BLaER1 (cell line): ENCODE measurements at regions not wholly inside any gene's neighbourhood (a gene's known extent, or its start where the extent isn't known, plus 50 kb on each side); places are given as distances from the start of the nearest gene placed in this dataset.
"Not testable (repeated sequence)": the region's sequence is repeated elsewhere in the genome, so short reads cannot be mapped to it uniquely, and the experiment has no call there.

Experiments
- H3K27ac ChIP-seq: shearing (Covaris generic); formaldehyde crosslinking; 2 replicates; pipeline ENCODE4 v1.8.1; 2022
- H3K27me3 ChIP-seq: shearing (Covaris generic); formaldehyde crosslinking; 2 replicates; pipeline ENCODE4 v1.8.1; 2022
- H3K36me3 ChIP-seq: shearing (Covaris generic); formaldehyde crosslinking; 2 replicates; pipeline ENCODE4 v1.8.1; 2022
- H3K4me1 ChIP-seq: shearing (Covaris generic); formaldehyde crosslinking; 2 replicates; pipeline ENCODE4 v1.8.1; 2022
- H3K4me2 ChIP-seq: shearing (Covaris generic); formaldehyde crosslinking; 2 replicates; pipeline ENCODE4 v1.8.1; 2022
- H3K4me3 ChIP-seq: shearing (Covaris generic); formaldehyde crosslinking; 2 replicates; pipeline ENCODE4 v1.8.1; 2022
- H3K9ac ChIP-seq: shearing (Covaris generic); formaldehyde crosslinking; 2 replicates; pipeline ENCODE4 v1.8.1; 2022
- H3K9me3 ChIP-seq: shearing (Covaris generic); formaldehyde crosslinking; 2 replicates; pipeline ENCODE4 v1.8.1; 2022
- H4K20me1 ChIP-seq: shearing (Covaris generic); formaldehyde crosslinking; 2 replicates; pipeline ENCODE4 v1.8.1; 2022
- Cebpa-rat ChIP-seq: shearing (Covaris generic); IDR thresholded peaks from 2 replicates; pipeline ENCODE4 v1.8.1; 2022

DNA sequence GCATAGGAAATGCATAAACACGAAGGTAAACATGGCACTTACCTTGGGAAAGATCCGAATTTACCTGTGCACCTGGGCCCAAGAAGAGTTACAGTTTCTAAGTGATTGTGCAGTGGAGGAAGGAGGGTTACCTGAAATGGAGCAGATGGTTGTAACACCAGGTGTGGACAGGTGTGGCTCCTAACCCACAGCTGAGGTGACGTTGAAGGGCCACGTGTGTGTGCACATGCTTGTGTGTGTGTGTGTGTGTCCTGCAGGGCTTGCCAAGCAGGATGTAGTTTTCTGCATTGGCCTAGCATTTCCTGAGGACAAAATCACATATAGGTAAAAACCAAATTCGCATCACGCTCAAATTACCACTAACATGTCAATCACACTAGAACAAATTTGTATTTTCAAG lies 240.8 kb downstream of the ANKRD60 start:
- H3K4me1 ChIP-seq: peaks cover 39% of the 10 kb centered on the region
- no peak for TF ChIP-seq Cebpa-rat
- H3K36me3 ChIP-seq: no peaks in the 10 kb centered on the region
- no peaks in the 10 kb centered on the region for H4K20me1 ChIP-seq
- H3K27me3 ChIP-seq: no peaks in the 10 kb centered on the region
- no peak overlapping the region for H3K27ac ChIP-seq
- no peaks in the 10 kb centered on the region for H3K9me3 ChIP-seq
- no peak overlapping the region for H3K4me3 ChIP-seq
- H3K4me2 ChIP-seq: no peak overlapping the region
- no peak overlapping the region for H3K9ac ChIP-seq

DNA sequence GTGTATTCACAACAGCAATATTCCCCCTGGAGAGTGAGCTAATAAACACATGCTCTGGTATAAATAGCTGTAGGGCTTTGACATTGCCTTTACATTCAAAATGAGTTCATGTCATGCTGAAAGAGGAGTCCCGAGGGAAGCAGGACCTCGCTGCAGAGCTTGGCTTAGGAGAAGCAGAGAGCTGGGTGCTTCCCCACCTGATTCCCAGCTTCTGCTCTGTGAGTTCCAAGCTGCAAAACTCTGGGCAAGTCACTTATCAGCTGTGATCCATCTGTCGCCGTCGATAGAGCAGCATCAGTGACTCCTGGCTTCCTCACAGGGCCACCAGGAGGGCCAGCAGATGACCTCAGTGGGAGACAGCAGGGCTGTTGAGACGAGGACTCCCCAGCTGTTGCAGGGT lies 241.8 kb downstream of the ANKRD60 start:
- Histone ChIP-seq H3K27me3 (no peaks in the 10 kb centered on the region), H4K20me1 (no peaks in the 10 kb centered on the region)

DNA sequence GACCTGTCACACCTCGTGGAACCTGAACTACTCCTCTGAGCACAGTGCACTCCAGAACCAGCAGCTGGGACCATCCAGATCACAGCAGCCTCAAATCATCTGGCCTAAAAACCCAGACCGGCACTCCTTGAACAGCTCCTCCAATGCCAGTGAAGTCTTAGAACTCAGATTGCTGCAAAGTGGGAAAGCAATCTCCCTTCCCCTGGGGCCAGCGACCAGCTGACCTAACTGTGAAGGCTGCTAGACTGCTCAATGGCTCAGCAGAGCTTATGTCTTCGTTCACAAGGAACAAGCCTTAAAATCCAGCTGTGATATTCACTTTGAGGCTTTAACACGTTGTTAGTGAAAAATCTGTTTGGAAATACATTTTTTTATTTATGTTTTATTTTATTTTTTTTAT lies 243.2 kb downstream of the ANKRD60 start:
- no peak for TF ChIP-seq Cebpa-rat
- Histone ChIP-seq H3K27me3 (no peaks in the 10 kb centered on the region), H3K36me3 (no peaks in the 10 kb centered on the region), H3K9me3 (no peaks in the 10 kb centered on the region), H3K4me1 (peaks cover 38% of the 10 kb centered on the region), H4K20me1 (no peaks in the 10 kb centered on the region), H3K9ac (no peak overlapping the region), H3K4me3 (no peak overlapping the region), H3K27ac (no peak overlapping the region), H3K4me2 (peak overlapping the region; percentile 23)

More for the DNA sequence above, 241.8 kb downstream of the ANKRD60 start:
- no peak for TF ChIP-seq Cebpa-rat
- no peaks in the 10 kb centered on the region for H3K9me3 ChIP-seq
- no peak overlapping the region for H3K9ac ChIP-seq
- H3K4me2 ChIP-seq: peak overlapping the region; percentile 61
- no peaks in the 10 kb centered on the region for H3K36me3 ChIP-seq
- no peak overlapping the region for H3K27ac ChIP-seq
- H3K4me1 ChIP-seq: peaks cover 39% of the 10 kb centered on the region
- no peak overlapping the region for H3K4me3 ChIP-seq

DNA sequence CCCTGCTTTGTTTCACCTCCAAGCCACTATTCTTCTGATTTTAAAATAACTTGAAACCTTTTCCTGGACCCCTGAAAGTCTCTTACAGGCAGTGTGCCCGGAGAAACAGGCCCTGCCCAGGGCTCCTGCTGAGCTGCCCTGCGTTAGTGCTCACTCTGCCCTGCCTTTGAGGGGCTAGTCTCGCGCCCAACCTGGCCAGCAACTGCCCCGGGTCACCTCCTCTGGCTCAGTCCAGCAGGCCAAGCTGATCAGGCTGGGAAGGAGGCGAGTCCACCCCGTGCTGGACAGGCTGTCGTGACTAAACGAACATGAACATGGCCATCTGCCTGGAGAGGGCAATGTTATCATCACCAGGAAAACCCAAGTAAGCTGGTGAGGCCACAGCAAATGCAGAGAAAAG lies 245.4 kb downstream of the ANKRD60 start:
- peaks cover 37% of the 10 kb centered on the region for H3K4me1 ChIP-seq
- H3K27ac ChIP-seq: no peak overlapping the region
- no peaks in the 10 kb centered on the region for H4K20me1 ChIP-seq
- no peak overlapping the region for H3K4me3 ChIP-seq
- H3K36me3 ChIP-seq: no peaks in the 10 kb centered on the region
- TF ChIP-seq Cebpa-rat: no peak
- H3K27me3 ChIP-seq: no peaks in the 10 kb centered on the region
- no peak overlapping the region for H3K4me2 ChIP-seq
- no peak overlapping the region for H3K9ac ChIP-seq
- no peaks in the 10 kb centered on the region for H3K9me3 ChIP-seq

DNA sequence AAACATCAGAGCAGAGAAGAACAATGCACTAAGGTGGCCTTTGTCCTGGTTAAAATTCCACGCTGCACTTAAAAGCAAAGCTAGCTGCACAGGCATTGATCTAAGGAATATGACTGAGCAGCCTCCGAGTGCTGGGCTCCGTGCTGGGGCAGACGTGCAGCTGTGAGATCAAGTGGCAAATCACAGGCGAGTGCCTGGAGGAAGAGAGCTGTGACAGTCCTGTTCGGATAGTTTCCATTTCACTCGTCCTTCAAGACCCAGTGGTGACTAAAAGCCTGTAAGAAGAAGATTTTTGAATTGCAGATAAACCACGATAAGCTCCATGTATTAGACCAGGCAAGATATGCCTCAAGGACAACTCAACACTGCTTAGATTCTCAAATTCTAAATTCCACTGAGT lies 247.9 kb downstream of the ANKRD60 start:
- TF ChIP-seq Cebpa-rat: no peak
- Histone ChIP-seq H3K9me3 (no peaks in the 10 kb centered on the region), H3K4me3 (no peak overlapping the region), H3K27me3 (no peaks in the 10 kb centered on the region), H3K4me1 (peaks cover 41% of the 10 kb centered on the region), H3K27ac (no peak overlapping the region), H3K4me2 (no peak overlapping the region), H3K36me3 (no peaks in the 10 kb centered on the region), H4K20me1 (no peaks in the 10 kb centered on the region), H3K9ac (no peak overlapping the region)

DNA sequence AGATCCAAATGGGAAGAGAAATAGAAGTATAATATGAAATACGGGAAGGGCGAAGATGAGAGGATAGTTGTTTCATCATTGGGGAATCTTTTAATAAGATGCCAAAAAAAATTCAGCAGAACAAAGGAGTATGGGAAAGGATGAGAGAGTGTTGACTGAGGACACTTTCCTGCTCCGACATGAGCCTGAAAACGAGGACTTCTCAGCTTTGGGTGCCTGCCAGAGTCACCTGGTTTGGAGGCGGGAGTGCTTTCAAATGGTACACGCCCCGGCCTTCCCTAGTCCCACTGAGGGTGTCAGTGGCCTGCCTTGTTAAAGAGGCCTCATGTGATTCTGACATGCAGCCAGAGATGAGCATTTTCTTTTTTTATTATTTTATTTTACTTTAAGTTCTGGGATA lies 250.9 kb downstream of the ANKRD60 start:
- Histone ChIP-seq H3K4me1 (peaks cover 26% of the 10 kb centered on the region), H3K27ac (no peak overlapping the region), H3K4me2 (peak overlapping the region; percentile 75), H3K4me3 (no peak overlapping the region), H3K36me3 (no peaks in the 10 kb centered on the region), H3K9ac (no peak overlapping the region), H3K27me3 (no peaks in the 10 kb centered on the region), H3K9me3 (no peaks in the 10 kb centered on the region), H4K20me1 (no peaks in the 10 kb centered on the region)
- TF ChIP-seq Cebpa-rat: no peak

DNA sequence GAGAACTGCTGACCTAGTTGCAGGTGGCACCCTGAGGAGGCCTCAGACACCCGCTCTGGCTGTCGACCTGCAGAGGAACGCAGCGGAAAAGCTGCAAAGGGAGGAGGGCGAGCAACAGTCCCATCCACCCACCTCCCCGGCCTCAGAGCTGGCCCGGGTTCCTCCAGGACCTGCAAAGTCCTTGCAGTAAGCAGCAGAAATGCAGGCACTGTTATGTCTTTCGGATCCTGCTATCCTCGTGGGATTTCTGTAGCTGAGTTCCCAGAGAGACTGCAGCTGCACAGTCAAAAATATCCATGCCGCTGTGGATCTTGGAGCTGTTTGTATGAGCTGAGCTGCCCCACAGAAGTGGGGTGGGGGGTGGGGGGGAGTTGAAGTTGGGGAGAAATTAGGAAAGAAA lies 251.3 kb downstream of the ANKRD60 start:
- H3K36me3 ChIP-seq: no peaks in the 10 kb centered on the region
- no peak for TF ChIP-seq Cebpa-rat
- peak overlapping the region; percentile 75 for H3K4me2 ChIP-seq
- H3K4me3 ChIP-seq: no peak overlapping the region
- no peak overlapping the region for H3K9ac ChIP-seq
- H3K9me3 ChIP-seq: no peaks in the 10 kb centered on the region
- peaks cover 26% of the 10 kb centered on the region for H3K4me1 ChIP-seq
- no peaks in the 10 kb centered on the region for H3K27me3 ChIP-seq
- no peak overlapping the region for H3K27ac ChIP-seq
- no peaks in the 10 kb centered on the region for H4K20me1 ChIP-seq

DNA sequence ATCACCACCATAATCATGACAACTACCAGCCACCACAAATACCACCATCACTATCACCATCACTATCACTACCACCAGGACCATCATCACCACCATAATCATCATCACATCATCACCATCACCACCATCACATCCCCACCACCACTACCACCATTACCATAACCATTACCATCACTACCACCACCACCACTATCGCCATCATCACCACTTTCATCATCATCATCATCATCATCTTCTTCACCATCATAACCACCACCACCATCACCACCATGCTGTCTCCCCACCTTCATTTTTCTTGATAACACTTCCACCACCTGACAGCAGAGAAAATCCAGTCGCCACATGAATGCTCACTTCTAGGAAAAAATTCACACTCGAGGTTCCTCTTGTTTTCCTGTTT lies 253.6 kb downstream of the ANKRD60 start:
- no peak for TF ChIP-seq Cebpa-rat
- Histone ChIP-seq H3K27me3 (no peaks in the 10 kb centered on the region), H3K27ac (no peak overlapping the region), H3K4me2 (no peak overlapping the region), H3K36me3 (no peaks in the 10 kb centered on the region), H4K20me1 (no peaks in the 10 kb centered on the region), H3K4me3 (no peak overlapping the region), H3K9ac (no peak overlapping the region), H3K4me1 (peaks cover 30% of the 10 kb centered on the region), H3K9me3 (no peaks in the 10 kb centered on the region)

DNA sequence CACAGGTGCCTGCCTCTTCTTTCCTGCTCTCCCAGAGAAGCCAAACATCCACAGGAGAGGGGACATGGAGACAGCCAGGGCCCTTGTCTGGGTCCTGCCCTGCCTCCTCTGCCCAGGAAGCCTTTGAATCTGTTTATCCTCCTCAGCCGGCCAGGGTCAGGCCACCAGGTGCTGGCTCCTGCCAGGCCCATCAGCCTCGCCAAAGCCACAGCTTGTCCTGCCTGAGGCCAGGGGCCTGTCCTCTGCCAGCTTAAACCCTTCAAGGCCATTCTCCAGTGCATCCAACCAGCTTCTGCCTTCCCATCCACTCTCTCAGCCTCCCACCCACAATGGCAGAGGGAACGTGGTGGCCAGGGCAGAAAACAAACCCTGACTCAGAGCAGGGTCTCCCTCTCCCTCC lies 254.6 kb downstream of the ANKRD60 start:
- TF ChIP-seq Cebpa-rat: no peak
- Histone ChIP-seq H3K4me3 (no peak overlapping the region), H3K27me3 (no peaks in the 10 kb centered on the region), H4K20me1 (no peaks in the 10 kb centered on the region), H3K4me2 (no peak overlapping the region), H3K9me3 (no peaks in the 10 kb centered on the region), H3K27ac (no peak overlapping the region), H3K36me3 (no peaks in the 10 kb centered on the region), H3K9ac (no peak overlapping the region), H3K4me1 (peaks cover 31% of the 10 kb centered on the region)

DNA sequence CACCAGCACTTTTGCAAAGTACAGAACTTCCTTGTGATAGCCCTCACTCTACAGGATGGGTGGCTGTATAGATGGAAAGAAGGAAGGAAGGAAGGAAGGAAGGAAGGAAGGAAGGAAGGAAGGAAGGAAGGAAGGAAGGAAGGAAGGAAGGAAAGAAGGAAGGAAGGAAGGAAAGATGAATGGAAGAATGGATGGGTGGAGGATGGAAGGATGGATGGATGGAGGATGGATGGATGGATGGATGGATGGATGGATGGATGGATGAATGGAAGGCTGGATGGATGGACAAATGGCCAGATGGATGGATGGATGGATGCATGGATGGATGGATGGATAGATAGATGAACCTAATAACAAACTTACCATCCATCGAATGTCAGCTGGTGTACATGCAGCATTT lies 256.9 kb downstream of the ANKRD60 start:
- H3K4me2 ChIP-seq, H3K9me3 ChIP-seq, H3K4me3 ChIP-seq, H3K27me3 ChIP-seq, H3K36me3 ChIP-seq, H3K9ac ChIP-seq, H3K27ac ChIP-seq, H4K20me1 ChIP-seq: not testable (repeated sequence)
- peaks cover 19% of the 10 kb centered on the region for H3K4me1 ChIP-seq

DNA sequence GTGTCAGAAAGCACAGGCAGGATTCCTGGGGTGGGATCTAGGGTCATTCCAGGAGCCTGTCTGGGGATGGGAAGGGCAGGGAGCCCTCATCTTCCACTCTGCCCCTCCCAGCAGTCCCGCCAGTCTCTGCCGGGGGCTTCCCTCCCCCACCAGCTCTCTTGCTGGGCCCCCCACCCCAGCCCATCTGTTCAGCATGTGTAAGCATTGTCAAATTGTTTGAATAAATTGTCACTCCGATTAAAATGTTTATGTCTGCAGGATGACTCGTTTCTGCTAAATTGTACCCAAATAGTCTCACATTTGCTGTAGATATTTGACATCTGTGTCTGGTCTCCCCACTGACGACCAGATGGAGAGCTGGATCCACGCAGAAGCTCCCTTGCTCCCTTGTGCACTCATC lies 257.6 kb downstream of the ANKRD60 start:
- Histone ChIP-seq H3K4me3 (no peak overlapping the region), H3K4me1 (peaks cover 13% of the 10 kb centered on the region), H3K27ac (no peak overlapping the region), H3K9ac (no peak overlapping the region), H3K9me3 (no peaks in the 10 kb centered on the region), H4K20me1 (no peaks in the 10 kb centered on the region), H3K4me2 (no peak overlapping the region), H3K27me3 (no peaks in the 10 kb centered on the region), H3K36me3 (no peaks in the 10 kb centered on the region)
- TF ChIP-seq Cebpa-rat: no peak
